Ovary (tissue), 7 donors: ENCODE measurements at regions not wholly inside any gene's neighbourhood (a gene's known extent, or its start where the extent isn't known, plus 50 kb on each side); places are given as distances from the start of the nearest gene placed in this dataset.

Experiments used
- DNase-seq, 5 donors: peaks; one replicate each; pipeline ENCODE4 v3.0.0-alpha.2; 2019 to 2020
- H3K27ac ChIP-seq, 2 donors: fragments of 200-600 bp; one replicate each; pipeline versions ENCODE4 v1.5.1 to v1.8.0; 2019 to 2022
- H3K27me3 ChIP-seq: fragments of 200-600 bp; one replicate; pipeline ENCODE4 v1.8.0; 2022
- H3K36me3 ChIP-seq: fragments of 200-600 bp; sonication (generic); one replicate; pipeline ENCODE4 v1.5.1; 2019
- H3K4me1 ChIP-seq: one replicate; pipeline ENCODE4 v1.8.1; 2013; ENCODE audit warnings: mild to moderate bottlenecking, moderate library complexity; ENCODE audit not compliant: insufficient read depth
- H3K4me3 ChIP-seq: fragments of 200-600 bp; sonication (generic); one replicate; pipeline ENCODE4 v1.5.1; 2017
- H3K9me3 ChIP-seq, 2 donors: fragments of 200-600 bp in 1 of 2; sonication (generic) in 1 of 2; one replicate each; pipeline versions ENCODE4 v1.5.1 to v1.8.1; 2013 to 2019; ENCODE audit warnings: mild to moderate bottlenecking in 1 of 2, moderate library complexity in 1 of 2
- EP300 ChIP-seq: sonication (generic); formaldehyde crosslinking; IDR thresholded peaks from one replicate; pipeline ENCODE4 v1.6.1; 2017; ENCODE audit warnings: antibody characterized with exemption
- POLR2A ChIP-seq: fragments of 450-650 bp; IDR thresholded peaks from one replicate; pipeline ENCODE4 v1.6.1; 2017; ENCODE audit warnings: antibody characterized with exemption, mild to moderate bottlenecking, moderate library complexity
- WGBS, 3 donors: extraction: QIAGEN DNeasy Blood & Tissue Kit in 1 of 3; methylation state at CpG; one replicate each; pipeline versions ENCODE4 v1.1.5 to v1.1.7; 2013 to 2017; 5-methylcytosine and 5-hydroxymethylcytosine counted together
- intact Hi-C, 4 donors: fragments of 100-400 bp; cut with DNase I; formaldehyde crosslinking; loops; one replicate each; pipeline versions ENCODE4 v1.11.0 to v1.15.1; 2022 to 2023
- TF ChIP-seq, protein P1 (sequence below), 3 donors: fragments of 450-650 bp in 2 of 3; fragments of 200-600 bp in 1 of 3; IDR thresholded peaks; one replicate each; pipeline versions ENCODE4 v1.5.1 to v1.8.0; 2016 to 2022; ENCODE audit warnings: antibody characterized with exemption in 3 of 3, mild to moderate bottlenecking in 1 of 3
- donor health status: DM: no; HTN: no; CAD: no; lungs with moderate emphysema.
- donor health status: DM: no; HTN: no; CAD: no.
- donor health status: Bipolar disorder and iron deficiency.
- donor health status: DM: no; HTN: no; CAD: no.
- donor health status: DM: yes; HTN: yes; CAD: no.

DNA sequence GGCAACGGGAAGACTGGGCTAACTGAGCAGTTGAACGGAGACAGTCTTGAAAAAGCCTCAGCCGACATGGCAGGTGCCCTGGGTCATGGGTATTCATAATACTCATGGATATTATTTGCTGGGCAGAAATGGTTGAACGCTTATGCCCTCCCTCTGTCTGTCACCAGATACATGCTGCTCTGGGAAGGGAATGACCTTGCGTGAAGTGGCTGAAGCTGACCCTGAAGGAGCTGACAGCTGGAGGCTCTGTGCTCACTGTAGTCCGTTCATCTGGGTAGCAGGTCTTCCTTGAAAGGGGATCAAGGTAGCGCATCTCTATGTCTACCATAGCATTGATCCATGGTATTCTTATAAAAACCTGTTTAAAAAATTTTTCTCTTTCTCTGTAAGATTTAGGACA lies 390.7 kb downstream of the PDCD6IP start:
- H3K4me1 ChIP-seq: no peaks in the 10 kb centered on the region
- no peaks in the 10 kb centered on the region for H3K36me3 ChIP-seq
- intact Hi-C loops: no loop called here
- H3K27me3 ChIP-seq: no peaks in the 10 kb centered on the region
- no peak overlapping the region for H3K27ac ChIP-seq
- H3K4me3 ChIP-seq: no peak overlapping the region
- TF ChIP-seq, protein P1, sequence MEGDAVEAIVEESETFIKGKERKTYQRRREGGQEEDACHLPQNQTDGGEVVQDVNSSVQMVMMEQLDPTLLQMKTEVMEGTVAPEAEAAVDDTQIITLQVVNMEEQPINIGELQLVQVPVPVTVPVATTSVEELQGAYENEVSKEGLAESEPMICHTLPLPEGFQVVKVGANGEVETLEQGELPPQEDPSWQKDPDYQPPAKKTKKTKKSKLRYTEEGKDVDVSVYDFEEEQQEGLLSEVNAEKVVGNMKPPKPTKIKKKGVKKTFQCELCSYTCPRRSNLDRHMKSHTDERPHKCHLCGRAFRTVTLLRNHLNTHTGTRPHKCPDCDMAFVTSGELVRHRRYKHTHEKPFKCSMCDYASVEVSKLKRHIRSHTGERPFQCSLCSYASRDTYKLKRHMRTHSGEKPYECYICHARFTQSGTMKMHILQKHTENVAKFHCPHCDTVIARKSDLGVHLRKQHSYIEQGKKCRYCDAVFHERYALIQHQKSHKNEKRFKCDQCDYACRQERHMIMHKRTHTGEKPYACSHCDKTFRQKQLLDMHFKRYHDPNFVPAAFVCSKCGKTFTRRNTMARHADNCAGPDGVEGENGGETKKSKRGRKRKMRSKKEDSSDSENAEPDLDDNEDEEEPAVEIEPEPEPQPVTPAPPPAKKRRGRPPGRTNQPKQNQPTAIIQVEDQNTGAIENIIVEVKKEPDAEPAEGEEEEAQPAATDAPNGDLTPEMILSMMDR (IDR thresholded peaks at IDR 0.05): no peak
- no peaks in the 10 kb centered on the region for H3K9me3 ChIP-seq
- no peak for DNase-seq
- 84 to 92% (median 88%) methylated on average over 7 of the region's 7 CpGs for WGBS, 3 donors

DNA sequence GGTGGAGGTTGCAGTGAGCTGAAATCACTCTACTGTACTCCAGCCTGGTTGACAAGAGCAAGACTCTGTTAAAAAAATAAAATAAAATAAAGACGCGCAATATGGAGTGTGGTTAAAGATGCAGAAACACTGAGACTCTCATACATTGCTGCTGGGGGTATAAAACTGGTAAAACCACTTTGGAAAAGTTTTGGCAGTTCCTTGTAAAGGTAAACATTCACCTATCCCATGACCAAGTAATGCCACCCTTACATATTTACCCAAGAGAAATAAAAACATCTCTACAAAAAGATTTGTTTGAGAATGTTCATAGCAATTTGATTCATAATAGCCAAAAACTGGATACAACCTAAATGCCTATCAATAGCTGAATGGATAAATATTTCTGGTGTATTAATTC lies 398.5 kb downstream of the PDCD6IP start:
- intact Hi-C loops: no loop called here
- no peak overlapping the region for H3K27ac ChIP-seq
- no peak for DNase-seq
- H3K36me3 ChIP-seq: no peaks in the 10 kb centered on the region
- TF ChIP-seq, protein P1 (IDR thresholded peaks at IDR 0.05): no peak
- TF ChIP-seq POLR2A (no peak), EP300 (no peak)
- H3K4me1 ChIP-seq: no peaks in the 10 kb centered on the region
- 96 to 99% (median 98%) methylated on average over 2 of the region's 2 CpGs for WGBS, 3 donors
- no peaks in the 10 kb centered on the region for H3K9me3 ChIP-seq
- H3K4me3 ChIP-seq: no peak overlapping the region
- H3K27me3 ChIP-seq: no peaks in the 10 kb centered on the region

DNA sequence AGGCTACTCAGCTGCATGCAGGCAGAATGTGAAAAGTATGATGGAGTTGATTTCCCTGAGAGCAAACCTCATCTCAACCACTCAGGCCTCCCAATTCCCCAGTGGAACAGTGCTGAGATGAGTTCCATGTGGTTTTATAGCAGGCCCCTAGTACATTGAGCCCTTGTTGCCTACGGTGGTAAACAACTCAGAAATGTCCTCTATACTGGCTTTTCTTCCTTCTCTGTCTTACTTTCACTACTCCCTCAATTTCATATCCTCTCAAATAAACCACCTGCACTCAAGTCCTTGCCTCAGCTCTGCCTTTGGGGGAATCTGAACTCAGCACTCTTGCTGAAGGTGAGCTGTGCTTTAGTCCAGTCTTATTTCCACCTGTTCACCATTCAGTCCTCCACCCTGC lies 399.9 kb downstream of the PDCD6IP start:
- Histone ChIP-seq H3K27ac (no peak overlapping the region), H3K4me3 (no peak overlapping the region), H3K36me3 (no peaks in the 10 kb centered on the region), H3K27me3 (no peaks in the 10 kb centered on the region), H3K9me3 (no peaks in the 10 kb centered on the region), H3K4me1 (no peaks in the 10 kb centered on the region)
- TF ChIP-seq, protein P1 (IDR thresholded peaks at IDR 0.05): no peak
- TF ChIP-seq POLR2A: no peak
- no peak for TF ChIP-seq EP300
- 46 to 89% (median 78%) methylated on average over 1 of the region's 1 CpG for WGBS, 3 donors
- intact Hi-C loops: no loop called here
- DNase-seq: no peak

DNA sequence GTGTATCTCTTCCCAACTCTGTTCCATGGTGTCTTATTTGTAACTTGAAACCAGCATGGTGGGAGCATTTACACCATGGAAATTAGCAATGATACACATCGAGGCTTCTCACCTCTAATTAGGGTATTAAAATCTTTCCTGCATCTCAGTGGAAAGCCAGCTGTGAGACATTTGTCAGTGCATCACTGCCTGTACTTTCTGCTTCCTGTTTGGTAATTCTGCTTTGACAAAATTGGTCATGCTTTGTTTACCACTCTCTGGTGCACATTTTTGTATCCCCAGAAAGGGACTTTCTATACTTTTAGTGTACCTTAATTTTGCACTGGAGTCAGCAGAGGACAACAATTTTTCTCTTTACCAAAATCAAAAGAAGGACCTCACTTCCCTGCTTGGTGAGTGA lies 402.1 kb downstream of the PDCD6IP start:
- intact Hi-C loops: no loop called here
- H3K36me3 ChIP-seq: no peaks in the 10 kb centered on the region
- H3K9me3 ChIP-seq: no peaks in the 10 kb centered on the region
- TF ChIP-seq EP300 (no peak), POLR2A (no peak)
- TF ChIP-seq, protein P1 (IDR thresholded peaks at IDR 0.05): no peak
- no peaks in the 10 kb centered on the region for H3K4me1 ChIP-seq
- DNase-seq: no peak
- no peak overlapping the region for H3K27ac ChIP-seq
- no peaks in the 10 kb centered on the region for H3K27me3 ChIP-seq
- WGBS, 3 donors: 52 to 68% (median 55%) methylated on average over 1 of the region's 1 CpG
- no peak overlapping the region for H3K4me3 ChIP-seq

DNA sequence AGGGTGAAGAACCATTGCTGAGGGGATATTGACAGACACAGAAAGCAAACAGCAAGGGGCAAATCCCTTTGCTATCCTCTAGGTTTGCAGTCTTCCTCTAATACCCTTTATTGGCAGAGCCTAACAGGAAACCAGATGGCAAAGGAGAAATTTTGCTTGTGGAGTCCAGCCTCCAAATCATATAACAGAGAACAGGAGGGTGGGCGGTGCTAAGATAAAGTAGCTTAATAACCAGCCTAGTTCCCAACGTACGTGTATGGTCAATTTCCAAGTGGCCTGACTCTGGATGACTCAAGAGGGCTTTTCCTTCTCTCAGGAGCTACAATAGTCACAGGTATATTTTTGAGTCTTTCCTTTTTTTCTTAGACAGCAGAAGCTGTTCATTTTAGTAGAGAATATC lies 404.5 kb downstream of the PDCD6IP start:
- no peak for DNase-seq
- 41 to 50% (median 44%) methylated on average over 3 of the region's 3 CpGs for WGBS, 3 donors
- TF ChIP-seq, protein P1 (IDR thresholded peaks at IDR 0.05): no peak
- TF ChIP-seq EP300 (no peak), POLR2A (no peak)
- intact Hi-C loops: no loop called here
- no peak overlapping the region for H3K27ac ChIP-seq
- no peaks in the 10 kb centered on the region for H3K27me3 ChIP-seq
- H3K36me3 ChIP-seq: no peaks in the 10 kb centered on the region
- no peaks in the 10 kb centered on the region for H3K9me3 ChIP-seq
- no peaks in the 10 kb centered on the region for H3K4me1 ChIP-seq
- H3K4me3 ChIP-seq: no peak overlapping the region
